Astrocyte of the hippocampus (primary cell): ENCODE measurements at regions not wholly inside any gene's neighbourhood (a gene's known extent, or its start where the extent isn't known, plus 50 kb on each side); places are given as distances from the start of the nearest gene placed in this dataset.
"Not testable (repeated sequence)": the region's sequence is repeated elsewhere in the genome, so short reads cannot be mapped to it uniquely, and the experiment has no call there.

ENCODE experiments used
- DNase-seq: peaks from one replicate; pipeline ENCODE4 v3.0.0; 2011; ENCODE audit warnings: low read depth, low spot score

DNA sequence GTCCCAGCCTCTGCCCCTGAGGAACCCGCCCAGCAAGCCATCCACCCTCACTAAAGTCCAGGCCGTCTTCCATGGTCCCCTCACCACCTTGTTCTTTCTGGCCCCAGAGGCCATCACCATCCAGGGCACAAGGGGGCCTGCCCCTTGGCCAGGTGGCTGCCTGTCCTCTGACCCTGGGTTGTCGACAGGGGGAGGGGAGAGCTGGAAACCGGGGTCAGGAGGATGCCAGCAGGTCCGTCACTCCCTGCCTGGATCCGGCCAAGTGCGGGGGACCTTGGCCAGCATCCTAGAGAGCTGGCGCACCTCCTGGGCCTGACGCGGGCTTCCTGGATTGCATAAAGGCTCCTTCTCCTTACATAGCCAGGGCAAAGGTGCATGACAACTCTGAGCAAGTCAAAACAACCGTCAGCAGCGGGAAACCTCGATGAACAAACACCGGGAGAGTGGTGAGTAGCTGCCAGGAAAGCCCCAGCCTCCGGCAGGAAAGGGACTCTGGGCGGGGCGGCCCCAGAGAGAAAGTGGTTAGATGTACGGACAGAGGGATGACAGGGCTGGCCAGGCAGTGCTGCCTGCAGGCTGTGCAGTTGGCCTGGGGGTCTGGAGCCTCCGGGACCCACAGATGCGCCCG lies 4461.2 kb upstream of the TPTE start:
- not testable (repeated sequence) for DNase-seq

DNA sequence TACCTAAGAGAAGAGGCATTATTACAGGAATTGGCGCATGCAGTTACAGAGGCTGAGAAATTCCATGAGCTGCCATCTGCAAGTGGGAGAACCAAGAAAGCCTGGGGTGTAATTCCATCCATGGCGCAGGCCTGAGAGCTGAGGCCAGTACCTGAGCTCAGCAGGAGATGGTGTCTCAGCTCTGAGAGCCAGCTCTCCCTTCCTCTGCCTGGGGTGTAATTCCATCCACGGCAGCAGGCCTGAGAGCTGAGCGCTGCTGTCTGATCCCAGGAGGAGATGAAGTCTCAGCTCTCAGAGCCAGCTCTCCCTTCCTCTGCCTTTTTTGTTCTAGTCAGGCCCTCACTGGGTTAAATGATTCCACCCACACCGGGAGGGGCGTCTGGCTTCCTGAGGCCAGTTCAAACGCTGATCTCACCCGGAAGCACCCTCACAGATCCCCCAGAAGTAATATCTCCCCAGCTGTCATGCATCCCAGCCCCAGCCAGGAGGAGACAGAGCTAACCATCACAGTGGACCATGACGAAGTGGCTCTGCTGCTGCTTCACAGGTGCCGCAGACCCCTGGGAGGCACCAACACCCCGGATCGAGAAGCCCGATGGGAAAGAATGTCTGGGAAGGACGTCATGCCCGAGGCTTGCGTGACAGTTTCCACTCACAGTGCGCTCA lies 4454.9 kb upstream of the TPTE start:
- DNase-seq: not testable (repeated sequence)

DNA sequence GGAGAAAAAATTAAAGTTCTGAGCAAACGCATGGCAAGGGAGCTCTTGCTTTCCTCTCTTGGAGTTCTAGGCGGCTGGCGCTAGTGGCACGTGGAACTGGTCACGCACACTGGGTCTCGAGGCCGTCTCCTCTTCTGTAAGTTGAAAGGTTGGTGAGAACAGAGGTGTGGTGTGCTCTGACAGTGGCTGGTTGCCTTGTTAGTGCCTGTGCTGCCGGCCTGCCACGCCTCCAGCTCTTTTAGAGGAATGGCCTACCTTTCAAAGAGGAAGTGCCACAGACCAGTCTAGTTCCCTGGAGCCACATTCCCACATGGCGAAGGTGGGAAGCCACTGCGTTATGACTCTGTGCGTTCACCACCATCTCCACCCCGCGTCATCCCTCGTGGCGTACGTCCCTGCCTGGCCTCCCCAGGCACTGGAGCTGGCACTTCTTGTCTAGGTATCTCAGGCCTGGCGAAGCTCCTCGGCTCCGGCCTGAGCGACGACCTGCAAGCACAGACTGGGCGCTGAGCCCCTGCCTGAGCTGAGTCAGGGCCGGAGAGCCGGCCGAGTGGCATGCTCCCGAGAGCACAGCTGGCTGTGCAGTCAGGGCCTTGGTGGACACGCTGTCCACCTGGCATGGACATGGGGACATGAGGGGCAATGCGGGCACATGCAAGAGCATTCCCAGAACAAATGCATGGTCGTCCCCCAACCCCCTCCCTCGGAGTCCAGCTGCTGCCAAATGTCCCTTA lies 4453.1 kb upstream of the TPTE start:
- not testable (repeated sequence) for DNase-seq

DNA sequence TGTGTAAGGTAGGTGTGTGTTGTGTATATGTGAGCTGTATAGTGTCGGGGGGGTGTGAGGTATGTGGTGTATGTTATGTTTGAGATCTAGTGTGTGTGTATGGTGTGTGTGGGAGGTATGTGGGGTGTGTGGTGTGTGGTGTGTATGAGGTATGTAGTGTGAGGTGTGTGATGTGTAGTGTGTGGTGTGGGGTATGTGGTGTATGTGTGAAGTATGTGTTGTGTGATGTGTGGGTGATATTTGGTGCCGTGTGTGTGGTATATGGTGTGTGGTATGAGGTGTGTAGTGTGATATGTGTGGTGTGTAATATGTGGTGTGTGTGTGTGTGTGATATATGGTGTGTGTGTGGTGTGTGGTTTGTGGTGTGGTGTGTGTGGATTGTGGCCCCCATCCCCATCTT lies 4451.2 kb upstream of the TPTE start:
- not testable (repeated sequence) for DNase-seq

DNA sequence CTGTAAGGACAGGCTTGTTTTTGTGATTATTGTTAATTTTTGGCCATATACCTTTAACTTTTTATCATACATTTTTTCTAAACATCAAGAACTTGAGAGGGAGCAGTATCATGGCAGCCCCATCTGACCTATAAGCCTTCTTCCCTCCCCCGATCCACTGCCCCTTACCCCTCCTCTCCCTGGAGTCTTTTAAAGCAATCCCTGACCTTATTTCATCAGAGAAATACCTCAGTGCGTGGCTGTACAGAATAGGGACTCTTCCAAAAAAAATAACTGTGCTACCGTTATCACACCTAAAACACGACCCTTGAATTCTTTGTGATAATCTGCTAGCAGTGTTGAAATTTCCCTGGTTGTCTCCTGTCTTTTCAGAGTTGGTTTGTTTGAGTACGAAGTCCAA lies 4448.7 kb upstream of the TPTE start:
- not testable (repeated sequence) for DNase-seq

DNA sequence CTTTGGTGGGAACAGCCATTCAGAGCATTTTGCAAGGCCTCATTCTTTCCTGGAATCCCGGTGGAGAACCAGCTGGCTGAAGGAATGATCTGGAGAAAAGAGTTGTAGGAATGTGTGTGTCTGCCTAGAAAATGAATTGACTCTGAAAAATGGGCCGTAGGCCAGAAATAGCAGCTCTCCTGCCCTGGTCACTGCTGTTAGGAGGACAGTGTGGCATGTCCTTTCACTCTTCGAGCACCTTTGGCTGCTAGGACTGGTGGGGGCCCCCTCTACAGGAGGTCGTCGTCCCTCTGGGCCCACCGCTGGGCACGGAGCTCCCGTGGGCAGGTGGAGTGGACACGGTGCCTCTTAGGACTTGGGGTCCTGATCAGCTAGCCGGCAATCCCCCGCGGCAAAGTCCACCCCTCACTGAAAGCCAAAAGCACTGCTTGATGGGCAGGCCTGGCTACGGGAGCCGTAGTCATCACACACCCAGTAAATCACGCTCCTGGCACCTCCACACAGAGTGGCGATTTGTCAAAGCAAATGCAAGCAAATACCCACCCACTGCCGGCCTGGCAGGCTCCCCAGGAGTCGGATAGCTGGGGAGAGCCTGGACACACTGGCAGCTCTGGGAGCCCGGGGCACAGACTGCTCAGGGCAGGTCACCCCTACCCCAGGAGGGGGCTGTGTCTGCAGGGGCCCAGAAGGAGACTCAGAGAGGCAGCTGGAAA lies 4447.2 kb upstream of the TPTE start:
- not testable (repeated sequence) for DNase-seq

DNA sequence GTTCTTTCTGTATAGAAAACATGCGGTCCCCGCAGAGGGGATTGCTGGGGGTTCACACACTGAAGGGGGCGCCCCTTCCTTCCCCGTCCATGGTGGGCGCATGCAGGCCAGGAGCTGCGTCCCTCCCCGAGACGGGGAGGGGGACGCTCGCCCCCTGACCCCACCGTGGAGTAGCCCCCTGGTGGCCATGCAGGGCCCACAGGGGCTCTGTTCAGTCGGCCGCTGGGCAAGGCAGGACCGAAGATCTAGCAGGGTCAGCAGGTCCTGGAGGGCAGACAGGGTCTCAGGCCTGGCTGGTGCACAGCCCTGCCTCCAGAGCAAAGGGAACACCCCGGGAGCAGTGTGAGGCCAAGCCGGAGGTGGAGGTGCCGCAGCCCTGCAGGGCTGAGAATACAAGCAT lies 4446.4 kb upstream of the TPTE start:
- DNase-seq: not testable (repeated sequence)

DNA sequence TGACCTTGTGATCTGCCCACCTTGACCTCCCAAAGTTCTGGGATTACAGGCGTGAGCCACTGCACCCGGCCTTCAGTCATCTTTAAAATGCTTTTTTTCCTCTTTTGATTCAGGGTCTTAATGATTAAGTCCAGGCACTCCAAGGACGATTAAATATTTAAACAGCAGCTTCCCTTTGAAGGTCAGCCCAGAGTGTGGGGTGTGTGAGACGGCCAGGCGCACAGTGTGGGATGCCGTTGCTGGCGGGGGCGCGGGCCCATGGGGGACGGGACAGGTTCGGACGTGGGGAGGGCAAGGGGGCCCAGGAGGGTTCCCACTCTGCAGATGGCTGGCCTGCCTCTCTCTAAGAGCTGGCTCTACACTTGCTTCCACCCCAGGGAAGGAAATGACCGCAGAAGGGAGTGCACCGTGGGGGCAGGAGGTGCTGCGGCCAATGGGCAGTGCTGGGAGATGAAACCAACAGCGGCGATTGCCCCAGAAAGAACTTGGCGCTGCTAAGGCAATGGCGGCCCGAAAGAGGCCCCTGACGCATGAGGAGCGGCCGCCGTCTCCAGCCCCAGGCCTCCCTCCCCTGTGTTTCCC lies 4445.7 kb upstream of the TPTE start:
- DNase-seq: not testable (repeated sequence)

DNA sequence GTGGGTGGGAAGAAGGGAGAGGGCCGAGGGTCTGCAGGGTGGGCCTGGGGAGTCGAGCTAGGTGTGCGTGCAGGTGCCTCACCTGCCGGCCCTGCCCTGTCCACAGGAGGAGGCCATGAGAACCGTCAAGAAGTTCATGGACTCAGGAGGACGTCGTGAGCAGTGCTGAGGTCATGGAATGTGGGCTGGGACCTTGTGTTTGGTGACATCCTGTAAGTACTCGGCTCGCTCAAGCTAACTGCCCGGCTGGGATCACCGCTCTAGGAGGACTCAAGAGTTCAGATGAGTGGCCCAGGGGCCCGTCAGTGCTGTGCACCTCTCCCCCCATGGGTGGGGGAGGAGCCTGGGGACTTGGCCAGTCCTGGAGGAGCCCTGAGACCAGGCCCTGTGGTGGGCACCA lies 4444.0 kb upstream of the TPTE start:
- DNase-seq: not testable (repeated sequence)

DNA sequence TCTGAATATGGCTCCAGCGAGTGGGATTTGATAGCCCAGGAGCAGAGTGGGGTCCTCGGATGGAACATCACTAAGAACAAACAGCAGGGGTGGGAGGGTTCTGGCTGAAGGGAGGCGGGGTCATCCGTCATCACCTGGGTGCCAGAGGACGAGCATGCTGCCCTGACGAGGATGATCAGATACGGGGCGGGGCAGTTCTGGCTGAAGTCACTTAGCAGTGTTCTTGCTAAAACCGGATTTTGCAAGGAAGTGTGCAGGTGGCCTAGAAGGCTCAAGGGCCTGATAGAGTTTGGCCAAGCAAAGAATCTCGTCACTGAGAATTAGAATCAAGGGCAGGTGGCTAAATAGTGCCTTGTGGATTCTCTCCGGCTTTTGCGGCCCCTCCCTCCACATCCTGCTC lies 4442.5 kb upstream of the TPTE start:
- not testable (repeated sequence) for DNase-seq

DNA sequence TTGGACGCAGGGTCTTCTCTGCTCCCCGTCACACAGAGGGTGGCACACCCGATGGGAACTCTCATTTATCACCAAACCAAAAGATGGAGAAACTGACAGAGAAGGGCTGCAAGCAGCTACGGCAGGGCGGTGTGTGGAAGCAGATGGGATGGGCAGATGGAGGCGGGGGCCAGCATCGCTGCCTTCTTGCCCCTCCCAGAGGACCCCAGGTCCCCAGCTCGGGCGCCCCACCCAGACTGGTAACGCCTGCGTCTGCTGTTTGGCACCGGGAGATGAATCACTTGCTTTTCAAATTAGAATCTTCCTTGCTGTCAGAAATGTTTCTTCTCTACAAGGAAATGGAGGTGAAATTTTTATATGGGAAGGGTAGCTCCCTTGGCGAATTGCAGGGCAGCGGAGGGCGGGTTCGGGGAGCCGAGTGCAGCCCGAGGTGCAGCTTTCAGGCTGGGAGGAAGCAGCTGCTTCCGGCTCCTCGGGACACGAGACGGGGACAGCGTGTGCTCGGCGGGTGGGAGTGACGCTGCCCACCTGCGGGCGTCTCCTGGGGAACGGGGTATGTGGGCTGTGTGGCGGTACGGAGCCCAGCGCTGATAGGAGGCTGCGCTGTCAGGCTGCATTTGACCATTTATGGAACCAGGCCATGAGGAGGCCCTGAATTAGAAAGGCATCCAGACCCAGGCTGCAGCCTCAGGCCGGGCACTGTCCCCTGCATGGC lies 4440.3 kb upstream of the TPTE start:
- not testable (repeated sequence) for DNase-seq

DNA sequence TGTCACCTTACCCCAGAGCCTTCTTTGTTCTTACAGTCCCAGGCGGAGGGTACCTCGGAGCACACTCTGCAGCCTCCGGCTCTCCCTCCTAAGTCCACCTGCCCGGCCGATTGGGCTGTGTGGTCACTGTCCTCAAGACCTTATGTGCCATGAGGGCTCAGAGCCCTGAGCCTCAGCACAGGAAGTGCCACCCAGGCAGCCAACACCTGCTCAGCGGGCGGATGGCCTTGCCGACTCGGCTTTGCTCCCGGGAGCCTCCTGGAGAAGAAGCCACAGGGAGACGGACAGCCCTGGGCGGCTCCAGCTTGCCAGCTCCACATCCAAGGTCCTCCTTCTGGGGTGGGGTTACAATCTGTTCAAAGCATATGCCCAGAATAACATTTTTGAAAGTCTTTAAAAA lies 4439.2 kb upstream of the TPTE start:
- not testable (repeated sequence) for DNase-seq

DNA sequence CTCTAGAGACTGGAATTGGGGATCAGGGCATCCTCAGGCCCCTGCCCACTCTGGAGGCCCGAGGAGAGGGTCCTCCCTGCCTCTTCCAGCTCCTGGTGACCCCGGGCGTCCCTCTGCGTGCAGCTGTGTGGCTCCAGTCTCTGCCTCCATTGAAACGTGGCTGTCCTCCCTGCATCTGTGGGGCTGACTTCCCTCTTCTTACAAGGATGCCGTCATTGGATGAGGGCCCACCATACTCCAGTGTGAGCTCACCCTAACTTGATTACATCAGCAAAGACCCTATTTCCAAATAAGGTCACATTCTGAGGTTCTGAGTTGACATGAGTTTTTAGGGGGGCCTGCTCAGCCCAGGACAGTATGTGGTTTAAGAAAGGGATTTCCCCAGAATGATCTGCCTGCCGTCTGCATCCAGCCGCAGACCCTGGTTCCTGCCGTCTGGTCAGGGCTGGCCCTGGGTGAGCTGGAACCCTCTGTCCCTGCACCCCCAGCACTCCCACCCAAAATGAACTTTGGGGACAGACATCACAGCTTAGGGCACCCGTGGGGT lies 4437.7 kb upstream of the TPTE start:
- not testable (repeated sequence) for DNase-seq

DNA sequence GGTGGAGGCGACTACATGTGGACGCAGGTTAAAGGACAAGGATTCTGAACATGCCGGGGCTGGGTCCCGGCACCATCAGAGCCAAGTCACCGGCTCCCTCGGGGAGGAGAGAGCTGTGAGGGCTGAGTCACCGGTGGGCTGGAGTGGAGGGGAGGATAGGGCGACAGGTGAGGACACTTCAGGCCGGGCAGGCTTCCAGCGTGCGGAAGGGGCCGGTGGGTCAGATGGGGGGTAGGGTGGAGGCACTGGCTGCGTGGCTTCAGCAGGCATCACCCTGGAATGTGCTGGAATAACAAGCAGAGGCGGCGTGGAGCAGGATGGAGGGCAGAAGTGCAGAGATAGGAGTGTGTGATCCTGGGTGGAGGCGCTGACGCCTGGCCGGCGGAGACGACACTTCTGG lies 4435.3 kb upstream of the TPTE start:
- DNase-seq: not testable (repeated sequence)

DNA sequence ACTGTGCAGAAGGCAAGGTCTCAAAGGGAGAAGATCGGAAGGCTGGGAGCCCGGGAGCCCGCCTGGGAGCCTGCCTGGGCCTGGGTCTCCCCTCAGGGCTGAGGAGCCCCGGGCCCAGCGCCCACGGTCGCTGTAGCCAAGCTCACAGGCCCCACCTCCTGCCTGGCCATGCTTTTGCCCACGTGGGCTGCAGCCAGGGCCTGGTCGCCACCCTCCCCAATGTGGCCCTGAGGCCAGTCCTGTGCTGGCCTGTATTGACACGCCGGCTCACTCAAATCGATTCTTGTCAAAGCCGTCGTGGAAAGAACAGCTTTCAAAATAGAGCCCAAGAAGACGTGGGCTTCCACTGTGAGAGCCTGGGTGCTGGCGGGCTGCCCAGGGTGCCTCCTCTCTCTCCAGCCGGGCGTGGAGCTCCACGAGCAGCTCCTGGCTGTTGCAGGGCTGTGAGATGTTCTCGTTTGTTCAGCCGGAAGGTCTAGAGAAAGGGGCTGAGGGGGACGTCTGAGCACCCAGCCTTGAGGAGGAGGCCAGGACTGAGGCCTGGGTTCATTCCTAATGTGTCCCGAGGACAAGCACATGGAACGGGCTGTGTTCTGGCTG lies 4433.7 kb upstream of the TPTE start:
- DNase-seq: not testable (repeated sequence)

DNA sequence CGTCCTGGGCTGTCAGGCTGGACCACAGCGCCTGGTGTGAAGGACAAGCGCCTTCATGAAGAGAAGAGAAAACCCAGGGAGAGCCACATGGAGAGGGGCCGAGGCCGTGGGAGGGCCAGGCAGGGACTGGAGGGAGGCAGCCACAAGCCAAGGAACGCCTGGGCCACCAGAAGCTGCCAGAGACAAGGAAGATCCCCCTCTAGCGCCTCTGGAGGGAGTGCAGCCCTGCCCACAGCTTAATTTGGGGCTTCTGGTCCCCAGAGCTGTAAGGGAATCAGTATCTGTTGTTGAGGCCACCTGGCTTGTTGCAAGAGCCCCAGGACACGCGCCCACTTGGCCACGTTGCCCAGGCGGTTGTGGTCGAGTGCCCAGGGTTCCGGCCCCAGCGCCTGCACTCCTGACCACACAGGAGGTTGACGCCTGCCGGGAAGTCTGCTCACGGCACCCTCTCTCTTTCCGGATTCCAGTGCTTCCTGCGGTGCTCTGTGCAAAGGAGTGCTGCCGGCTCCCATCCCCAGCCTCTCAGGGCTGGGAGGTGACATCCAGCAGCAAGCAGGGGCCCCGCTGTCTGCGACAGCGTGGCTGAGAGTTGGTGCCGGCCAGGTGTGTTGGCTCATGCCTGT lies 4431.0 kb upstream of the TPTE start:
- not testable (repeated sequence) for DNase-seq

DNA sequence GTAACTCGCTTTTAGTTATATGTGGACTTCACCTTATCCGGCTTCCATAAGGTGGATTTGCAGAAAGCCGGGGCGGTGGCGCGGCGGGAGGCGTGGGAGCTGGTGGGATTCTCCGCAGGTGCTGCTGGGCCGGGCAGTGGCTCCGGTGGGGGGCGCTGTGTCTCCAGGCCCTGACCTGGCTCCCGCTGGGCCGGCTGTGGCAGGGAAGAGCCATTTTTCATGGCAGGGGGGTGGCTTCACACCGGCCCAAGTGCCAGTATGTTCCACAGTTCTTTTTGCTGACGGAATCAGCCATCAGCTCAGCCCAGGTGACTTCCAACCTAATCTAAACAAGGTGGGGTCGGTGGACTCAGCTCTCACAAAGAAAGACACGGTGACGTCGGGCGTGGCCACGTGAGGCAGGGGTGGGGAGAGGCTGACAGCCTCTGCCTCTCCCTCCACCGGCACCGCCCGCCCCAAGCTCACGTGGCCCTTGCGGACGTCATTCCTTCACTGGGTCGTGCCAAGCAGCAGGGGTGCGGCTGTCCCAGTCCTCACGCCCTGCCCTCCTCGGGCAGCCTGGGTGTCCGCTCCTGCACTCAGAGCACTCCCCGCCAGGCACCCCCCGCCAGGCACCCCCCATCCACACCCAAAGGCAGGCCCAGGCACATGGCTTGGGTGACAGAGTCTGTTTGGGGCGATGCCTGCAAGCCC lies 4429.9 kb upstream of the TPTE start:
- DNase-seq: not testable (repeated sequence)

DNA sequence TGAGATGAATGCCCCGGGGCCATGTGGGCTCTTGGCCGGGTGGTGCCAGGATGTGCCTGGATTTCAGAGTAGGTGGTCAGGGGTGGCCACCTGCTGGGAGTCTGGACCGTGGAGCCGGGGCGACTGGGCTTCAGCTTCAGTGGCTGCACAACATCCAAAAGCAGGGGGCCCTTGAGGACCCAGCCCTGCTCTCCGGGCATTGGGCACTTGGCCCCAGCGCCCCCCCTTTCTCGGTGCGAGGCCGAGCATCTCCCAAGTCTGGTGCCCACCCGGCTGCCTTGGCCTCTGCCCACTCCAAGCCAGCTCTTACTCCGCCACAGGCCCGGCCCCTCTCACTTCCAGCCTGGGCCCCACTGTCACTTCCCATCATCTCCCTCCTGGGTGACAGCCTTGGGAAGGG lies 4429.0 kb upstream of the TPTE start:
- not testable (repeated sequence) for DNase-seq

DNA sequence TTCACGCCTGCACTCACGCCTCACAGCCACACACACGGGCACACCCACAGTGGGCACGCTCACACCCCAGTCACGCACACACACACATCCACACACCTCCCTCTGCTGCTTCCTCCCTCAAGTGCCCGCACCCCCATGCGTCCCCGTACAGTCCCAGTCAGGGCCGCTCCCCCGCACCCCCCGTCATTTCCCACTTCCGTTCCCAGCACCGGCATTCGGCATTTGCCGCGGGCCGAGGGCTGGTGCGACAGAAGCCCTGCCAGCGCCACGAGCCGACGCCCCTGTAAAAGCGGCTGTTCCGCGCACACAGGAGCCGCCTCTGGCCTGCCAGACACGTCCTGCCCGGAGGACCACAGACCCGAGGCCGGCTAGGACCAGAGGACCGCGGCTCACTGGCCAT lies 4428.0 kb upstream of the TPTE start:
- not testable (repeated sequence) for DNase-seq
